Progenitor cell of endocrine pancreas (in vitro differentiated cells): ENCODE measurements at regions not wholly inside any gene's neighbourhood (a gene's known extent, or its start where the extent isn't known, plus 50 kb on each side); places are given as distances from the start of the nearest gene placed in this dataset.

ENCODE experiments used
- DNase-seq: peaks from one replicate; pipeline ENCODE4 v3.0.0; 2021; ENCODE audit warnings: low spot score; ENCODE audit not compliant: unreplicated experiment
- H3K27ac Mint-ChIP-seq: 2 replicates; pipeline ENCODE4 v1.8.0; 2021; ENCODE audit warnings: mild to moderate bottlenecking, moderate library complexity, mixed read lengths
- H3K27me3 Mint-ChIP-seq: 2 replicates; pipeline ENCODE4 v1.8.0; 2021; ENCODE audit warnings: mixed read lengths
- H3K36me3 Mint-ChIP-seq: 2 replicates; pipeline ENCODE4 v1.8.0; 2022; ENCODE audit warnings: mixed read lengths; ENCODE audit not compliant: insufficient read depth
- H3K4me1 Mint-ChIP-seq: 2 replicates; pipeline ENCODE4 v1.8.0; 2021; ENCODE audit warnings: low read depth, mixed read lengths
- H3K4me3 Mint-ChIP-seq: 2 replicates; pipeline ENCODE4 v1.8.0; 2021; ENCODE audit warnings: low read depth, mild to moderate bottlenecking, moderate library complexity, mixed read lengths
- H3K9me3 Mint-ChIP-seq: 2 replicates; pipeline ENCODE4 v1.8.0; 2021; ENCODE audit warnings: low read depth, mixed read lengths
- TF ChIP-seq, protein P1 (sequence below): fragments of 200-600 bp; sonication (generic); IDR thresholded peaks from one replicate; pipeline ENCODE4 v1.5.0; 2021; ENCODE audit warnings: antibody characterized with exemption, mild to moderate bottlenecking; ENCODE audit not compliant: unreplicated experiment

DNA sequence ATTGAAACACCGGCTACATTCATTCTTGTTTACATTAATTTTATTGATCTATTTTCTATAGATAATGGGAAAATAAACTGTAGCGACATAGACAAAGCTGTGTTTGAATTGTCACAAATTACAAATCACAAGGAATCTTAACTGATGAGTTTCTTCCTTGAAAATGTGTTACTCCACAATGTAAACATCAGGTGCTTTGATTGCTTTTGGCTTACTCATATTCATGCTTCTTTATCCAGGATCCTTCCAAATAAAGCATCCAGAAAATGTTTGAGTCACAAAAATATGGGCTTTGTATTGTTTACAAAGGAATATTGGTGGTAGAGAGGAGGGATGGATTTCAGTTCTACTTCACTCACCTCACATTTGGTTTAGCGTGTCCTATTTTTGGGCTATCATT is 64.0 kb downstream of the BMP2 start:
- no peaks in the 10 kb centered on the region for H3K27me3 Mint-ChIP-seq
- TF ChIP-seq, protein P1, sequence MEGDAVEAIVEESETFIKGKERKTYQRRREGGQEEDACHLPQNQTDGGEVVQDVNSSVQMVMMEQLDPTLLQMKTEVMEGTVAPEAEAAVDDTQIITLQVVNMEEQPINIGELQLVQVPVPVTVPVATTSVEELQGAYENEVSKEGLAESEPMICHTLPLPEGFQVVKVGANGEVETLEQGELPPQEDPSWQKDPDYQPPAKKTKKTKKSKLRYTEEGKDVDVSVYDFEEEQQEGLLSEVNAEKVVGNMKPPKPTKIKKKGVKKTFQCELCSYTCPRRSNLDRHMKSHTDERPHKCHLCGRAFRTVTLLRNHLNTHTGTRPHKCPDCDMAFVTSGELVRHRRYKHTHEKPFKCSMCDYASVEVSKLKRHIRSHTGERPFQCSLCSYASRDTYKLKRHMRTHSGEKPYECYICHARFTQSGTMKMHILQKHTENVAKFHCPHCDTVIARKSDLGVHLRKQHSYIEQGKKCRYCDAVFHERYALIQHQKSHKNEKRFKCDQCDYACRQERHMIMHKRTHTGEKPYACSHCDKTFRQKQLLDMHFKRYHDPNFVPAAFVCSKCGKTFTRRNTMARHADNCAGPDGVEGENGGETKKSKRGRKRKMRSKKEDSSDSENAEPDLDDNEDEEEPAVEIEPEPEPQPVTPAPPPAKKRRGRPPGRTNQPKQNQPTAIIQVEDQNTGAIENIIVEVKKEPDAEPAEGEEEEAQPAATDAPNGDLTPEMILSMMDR: no peak
- H3K4me1 Mint-ChIP-seq: peaks cover 5% of the 10 kb centered on the region

DNA sequence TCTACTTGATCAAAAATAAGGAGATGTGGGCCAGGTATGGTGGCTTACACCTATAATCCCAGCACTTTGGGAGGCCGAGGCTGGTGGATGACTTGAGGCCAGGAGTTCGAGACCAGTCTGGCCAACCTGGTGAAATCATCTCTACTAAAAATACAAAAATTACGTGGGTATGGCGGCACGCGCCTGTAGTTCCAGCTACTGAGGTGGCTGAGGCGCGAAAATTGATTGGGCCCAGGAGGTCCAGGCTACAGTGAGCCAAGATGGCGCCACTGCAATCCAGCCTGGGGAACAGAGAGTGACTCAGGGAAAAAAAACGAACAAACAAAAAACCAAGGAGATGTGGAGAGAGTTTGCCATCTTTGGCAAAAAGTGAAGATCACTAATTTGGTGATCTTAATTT is 65.3 kb downstream of the BMP2 start:
- no peaks in the 10 kb centered on the region for H3K36me3 Mint-ChIP-seq
- TF ChIP-seq, protein P1: no peak
- H3K4me1 Mint-ChIP-seq: peaks cover 5% of the 10 kb centered on the region
- H3K9me3 Mint-ChIP-seq: no peaks in the 10 kb centered on the region
- no peak for DNase-seq
- H3K27me3 Mint-ChIP-seq: peaks cover 7% of the 10 kb centered on the region
- H3K4me3 Mint-ChIP-seq: no peak overlapping the region
- no peak overlapping the region for H3K27ac Mint-ChIP-seq

More for the DNA sequence above, 64.0 kb downstream of the BMP2 start:
- no peaks in the 10 kb centered on the region for H3K9me3 Mint-ChIP-seq
- H3K36me3 Mint-ChIP-seq: no peaks in the 10 kb centered on the region
- no peak overlapping the region for H3K27ac Mint-ChIP-seq
- H3K4me3 Mint-ChIP-seq: no peak overlapping the region
- DNase-seq: no peak

DNA sequence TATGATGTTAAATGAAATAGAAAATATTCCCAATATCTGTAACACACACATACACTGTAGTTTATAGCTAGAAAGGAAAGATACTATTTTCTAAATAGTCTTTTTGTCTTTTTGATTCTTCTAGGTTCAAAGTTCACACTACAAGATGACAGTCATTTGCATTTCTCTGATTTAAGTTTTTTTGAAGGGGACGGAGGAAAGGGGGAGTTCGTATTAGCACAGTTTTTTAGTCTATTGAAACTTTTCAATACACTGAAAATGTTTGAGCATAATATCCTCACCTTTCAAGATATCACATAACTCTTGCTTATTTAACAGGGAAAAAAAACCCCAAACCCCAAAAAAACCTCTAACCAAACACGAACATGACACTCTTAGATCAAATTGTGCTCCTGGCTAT is 68.1 kb downstream of the BMP2 start:
- Mint-ChIP-seq H3K4me3 (no peak overlapping the region), H3K36me3 (no peaks in the 10 kb centered on the region), H3K27me3 (peaks cover 10% of the 10 kb centered on the region), H3K4me1 (peaks cover 3% of the 10 kb centered on the region), H3K9me3 (no peaks in the 10 kb centered on the region), H3K27ac (no peak overlapping the region)
- TF ChIP-seq, protein P1: no peak
- DNase-seq: no peak

DNA sequence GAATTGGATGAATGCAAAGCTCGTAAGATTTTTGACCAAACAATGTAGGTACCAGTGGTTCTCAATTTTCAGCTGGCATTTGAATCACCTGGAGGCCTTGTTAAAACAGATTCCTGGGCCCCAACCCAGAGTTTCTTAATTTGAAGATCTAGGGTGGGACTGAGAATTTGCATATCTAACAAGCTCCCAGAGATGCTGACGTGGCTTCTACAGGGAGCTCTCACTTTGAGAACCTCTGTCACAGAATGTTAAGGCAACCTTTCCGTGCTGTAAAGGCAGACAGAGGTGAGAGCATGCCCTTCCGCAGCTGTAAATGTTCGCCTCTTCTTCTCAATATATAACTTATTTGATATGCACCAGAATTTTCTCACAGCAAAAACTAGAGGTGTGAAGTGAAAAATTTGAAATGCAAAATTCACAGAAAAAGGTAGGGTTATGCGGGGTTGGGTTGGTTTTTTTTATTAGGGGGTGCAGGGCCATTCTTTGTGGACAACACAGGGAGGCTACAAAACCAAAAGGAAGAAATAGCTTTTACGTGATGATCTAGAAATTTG is 69.4 kb downstream of the BMP2 start:
- DNase-seq: no peak
- H3K27ac Mint-ChIP-seq: no peak overlapping the region
- no peak overlapping the region for H3K4me3 Mint-ChIP-seq

DNA sequence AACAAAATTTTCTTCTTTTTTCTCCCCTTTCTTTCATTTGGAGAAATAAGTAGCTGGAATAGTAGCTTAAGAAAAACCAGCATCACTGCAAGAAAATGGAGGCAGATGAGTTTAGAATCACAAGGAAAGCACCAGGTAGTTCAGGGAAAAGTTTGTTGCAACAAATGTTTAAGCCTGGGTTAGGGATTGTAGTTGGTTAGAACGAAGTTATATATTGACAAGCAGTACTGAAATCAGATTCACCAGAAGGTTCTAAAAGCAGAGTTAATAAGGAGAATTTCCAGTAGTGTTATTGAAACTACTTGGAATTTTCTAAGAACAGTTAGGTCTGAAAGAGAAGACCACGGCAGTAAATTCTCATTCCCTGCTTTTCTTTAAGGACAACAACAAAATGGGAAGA is 70.2 kb downstream of the BMP2 start:
- Mint-ChIP-seq H3K9me3 (no peaks in the 10 kb centered on the region), H3K27ac (no peak overlapping the region), H3K27me3 (peaks cover 18% of the 10 kb centered on the region), H3K4me1 (peaks cover 1% of the 10 kb centered on the region), H3K36me3 (no peaks in the 10 kb centered on the region), H3K4me3 (no peak overlapping the region)
- TF ChIP-seq, protein P1: no peak
- no peak for DNase-seq

More for the DNA sequence above, 69.4 kb downstream of the BMP2 start:
- Mint-ChIP-seq H3K27me3 (peaks cover 18% of the 10 kb centered on the region), H3K4me1 (peaks cover 1% of the 10 kb centered on the region), H3K36me3 (no peaks in the 10 kb centered on the region), H3K9me3 (no peaks in the 10 kb centered on the region)
- TF ChIP-seq, protein P1: no peak
